ENCODE measurements at regions not wholly inside any gene's neighbourhood (a gene's known extent, or its start where the extent isn't known, plus 50 kb on each side); places are given as distances from the start of the nearest gene placed in this dataset.
A peak's percentile ranks its signal among the peaks of the same experiment; 100 is the strongest.

DNA sequence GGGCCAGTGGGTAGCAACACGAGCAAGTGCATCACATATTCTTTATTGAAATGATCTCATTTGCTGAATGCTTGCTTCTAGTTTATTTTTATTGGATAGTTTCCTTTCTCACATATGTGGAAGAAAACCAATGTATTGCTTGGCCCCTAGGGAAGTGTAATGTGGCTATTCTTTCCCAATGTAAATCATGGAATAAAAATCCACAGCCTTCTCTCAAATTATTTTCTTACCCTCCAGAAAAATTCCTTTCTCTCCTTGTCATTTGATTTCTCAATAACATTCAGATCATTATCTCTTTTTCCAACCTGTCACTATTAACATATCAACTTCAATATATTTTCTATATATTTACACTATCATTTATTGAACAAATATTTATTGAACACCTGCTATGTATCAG is 51.9 kb upstream of the PTPRK start:
- H2AK5ac ChIP-seq (ENCODE audit: low read depth, low read length): no peak overlapping the region
- H3K79me1 ChIP-seq (ENCODE audit: low read depth in 1 of 2, low read length in 2 of 2): no peaks in the 10 kb centered on the region
- H3K27me3 ChIP-seq (ENCODE audit: control insufficient read depth, insufficient read depth, low read length): no peaks in the 10 kb centered on the region
- H3K9me3 ChIP-seq (ENCODE audit: control insufficient read depth, insufficient read depth, low read length): no peaks in the 10 kb centered on the region
- peaks cover 3% of the 10 kb centered on the region for H3K4me1 ChIP-seq (ENCODE audit: control insufficient read depth, insufficient read depth, low read length)
- H3K4ac ChIP-seq (ENCODE audit: low read depth, low read length): no peak overlapping the region
- H3K4me2 ChIP-seq (ENCODE audit: low read depth, low read length): no peak overlapping the region
- H3K18ac ChIP-seq (ENCODE audit: low read depth, low read length): no peak overlapping the region
- no peaks in the 10 kb centered on the region for H4K20me1 ChIP-seq (ENCODE audit: insufficient read depth, low read length)
- DNase-seq (peak; percentile 39), ATAC-seq (ENCODE audit: low read depth) (no peak)
- no TSS peak for BruUV-seq (replicated peaks)
- no peak overlapping the region for H2AK9ac ChIP-seq (replicated peaks; ENCODE audit: low read depth, low read length, poor library complexity)
- TF ChIP-seq CHD1 (IDR thresholded peaks at IDR 0.05; ENCODE audit: low read depth, low read length) (no peak), RCOR1 (IDR thresholded peaks at IDR 0.05; ENCODE audit: insufficient replicate concordance, low read length) (no peak), RFX5 (IDR thresholded peaks at IDR 0.05; ENCODE audit: low read depth, low read length) (no peak), MAZ (IDR thresholded peaks at IDR 0.05; ENCODE audit: borderline replicate concordance, low read depth, low read length) (no peak), POLR2A (IDR thresholded peaks at IDR 0.05; ENCODE audit: low read depth, low read length) (no peak), NFE2L2 (IDR thresholded peaks at IDR 0.05; ENCODE audit: low read depth, low read length) (no peak), MXI1 (IDR thresholded peaks at IDR 0.05; ENCODE audit: borderline replicate concordance, low read depth, low read length) (no peak), MAFK (IDR thresholded peaks at IDR 0.05; ENCODE audit: low read depth, low read length) (no peak), SMC3 (IDR thresholded peaks at IDR 0.05; ENCODE audit: low read depth, low read length) (no peak), FOS (IDR thresholded peaks at IDR 0.05; ENCODE audit: low read depth, low read length) (no peak), RAD21 (IDR thresholded peaks at IDR 0.05; ENCODE audit: low read length) (no peak), BHLHE40 (IDR thresholded peaks at IDR 0.05; ENCODE audit: low read depth, low read length) (no peak), CEBPB (IDR thresholded peaks at IDR 0.05; ENCODE audit: low read depth, low read length) (no peak)
- TF ChIP-seq, protein P1, sequence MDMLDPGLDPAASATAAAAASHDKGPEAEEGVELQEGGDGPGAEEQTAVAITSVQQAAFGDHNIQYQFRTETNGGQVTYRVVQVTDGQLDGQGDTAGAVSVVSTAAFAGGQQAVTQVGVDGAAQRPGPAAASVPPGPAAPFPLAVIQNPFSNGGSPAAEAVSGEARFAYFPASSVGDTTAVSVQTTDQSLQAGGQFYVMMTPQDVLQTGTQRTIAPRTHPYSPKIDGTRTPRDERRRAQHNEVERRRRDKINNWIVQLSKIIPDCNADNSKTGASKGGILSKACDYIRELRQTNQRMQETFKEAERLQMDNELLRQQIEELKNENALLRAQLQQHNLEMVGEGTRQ (IDR thresholded peaks at IDR 0.05; ENCODE audit: low read depth, low read length): no peak
- TF ChIP-seq, protein P2, sequence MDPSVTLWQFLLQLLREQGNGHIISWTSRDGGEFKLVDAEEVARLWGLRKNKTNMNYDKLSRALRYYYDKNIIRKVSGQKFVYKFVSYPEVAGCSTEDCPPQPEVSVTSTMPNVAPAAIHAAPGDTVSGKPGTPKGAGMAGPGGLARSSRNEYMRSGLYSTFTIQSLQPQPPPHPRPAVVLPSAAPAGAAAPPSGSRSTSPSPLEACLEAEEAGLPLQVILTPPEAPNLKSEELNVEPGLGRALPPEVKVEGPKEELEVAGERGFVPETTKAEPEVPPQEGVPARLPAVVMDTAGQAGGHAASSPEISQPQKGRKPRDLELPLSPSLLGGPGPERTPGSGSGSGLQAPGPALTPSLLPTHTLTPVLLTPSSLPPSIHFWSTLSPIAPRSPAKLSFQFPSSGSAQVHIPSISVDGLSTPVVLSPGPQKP (IDR thresholded peaks at IDR 0.05; ENCODE audit: borderline replicate concordance, low read depth, low read length): no peak
- TF ChIP-seq, protein P3, sequence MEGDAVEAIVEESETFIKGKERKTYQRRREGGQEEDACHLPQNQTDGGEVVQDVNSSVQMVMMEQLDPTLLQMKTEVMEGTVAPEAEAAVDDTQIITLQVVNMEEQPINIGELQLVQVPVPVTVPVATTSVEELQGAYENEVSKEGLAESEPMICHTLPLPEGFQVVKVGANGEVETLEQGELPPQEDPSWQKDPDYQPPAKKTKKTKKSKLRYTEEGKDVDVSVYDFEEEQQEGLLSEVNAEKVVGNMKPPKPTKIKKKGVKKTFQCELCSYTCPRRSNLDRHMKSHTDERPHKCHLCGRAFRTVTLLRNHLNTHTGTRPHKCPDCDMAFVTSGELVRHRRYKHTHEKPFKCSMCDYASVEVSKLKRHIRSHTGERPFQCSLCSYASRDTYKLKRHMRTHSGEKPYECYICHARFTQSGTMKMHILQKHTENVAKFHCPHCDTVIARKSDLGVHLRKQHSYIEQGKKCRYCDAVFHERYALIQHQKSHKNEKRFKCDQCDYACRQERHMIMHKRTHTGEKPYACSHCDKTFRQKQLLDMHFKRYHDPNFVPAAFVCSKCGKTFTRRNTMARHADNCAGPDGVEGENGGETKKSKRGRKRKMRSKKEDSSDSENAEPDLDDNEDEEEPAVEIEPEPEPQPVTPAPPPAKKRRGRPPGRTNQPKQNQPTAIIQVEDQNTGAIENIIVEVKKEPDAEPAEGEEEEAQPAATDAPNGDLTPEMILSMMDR (conservative IDR thresholded peaks at IDR 0.05; ENCODE audit: low read depth, low read length): no peak
- no peak overlapping the region for H4K8ac ChIP-seq (ENCODE audit: low read depth in 2 of 2, low read length in 2 of 2)
- H2BK15ac ChIP-seq (ENCODE audit: low read depth, low read length): no peak overlapping the region
- CTCF ChIA-PET: no interaction called here
- H4K91ac ChIP-seq (ENCODE audit: insufficient read depth, low read depth, low read length): no peak overlapping the region
- in situ Hi-C loops (cut with MboI; ENCODE audit: low sequenced_read_pairs): no loop called here
- POLR2A ChIA-PET (ENCODE audit: unreplicated experiment): no interaction called here
- no peak overlapping the region for H2BK5ac ChIP-seq (ENCODE audit: low read depth, low read length, poor library complexity, severe bottlenecking)
- H3K23ac ChIP-seq (ENCODE audit: low read depth, low read length): no peak overlapping the region
- intact Hi-C loops (cut with micrococcal nuclease): no loop called here
- no peak overlapping the region for H4K5ac ChIP-seq (ENCODE audit: low read depth, low read length)
- no peak overlapping the region for H3K9ac ChIP-seq (ENCODE audit: low read depth, low read length)
- H3K4me3 ChIP-seq (ENCODE audit: insufficient read depth, low read depth, low read length): no peak overlapping the region
- no peak overlapping the region for H3K27ac ChIP-seq (ENCODE audit: insufficient read depth, low read length)
- H2BK120ac ChIP-seq (ENCODE audit: low read depth, low read length): no peak overlapping the region
- no peak overlapping the region for H3K56ac ChIP-seq (ENCODE audit: extremely low read depth, insufficient read depth, low read length)
- dilution Hi-C loops (cut with HindIII; ENCODE audit: low sequenced_read_pairs, unreplicated experiment): no loop called here
- no CpG with 5 or more reads among the region's 1 CpG for WGBS, 2 experiments (ENCODE audit: extremely low coverage in 2 of 2, insufficient read length in 1 of 2)
- H3K36me3 ChIP-seq (ENCODE audit: control insufficient read depth, insufficient read depth, low read length): no peaks in the 10 kb centered on the region
- H2AFZ ChIP-seq (replicated peaks; ENCODE audit: low read length, poor library complexity): no peak overlapping the region
- H3K14ac ChIP-seq (replicated peaks; ENCODE audit: low read depth, low read length): no peak overlapping the region
- H3K9me1 ChIP-seq (ENCODE audit: insufficient read depth, low read length): 0 out of 2 replicates have a peak, but pooled peaks cover 2% of the 10 kb centered on the region
- peak overlapping the region; percentile 42; the same call in 1 of the 2 replicates for H2BK20ac ChIP-seq (ENCODE audit: low read depth, low read length)
